GM06990 (cell line): ENCODE measurements at regions not wholly inside any gene's neighbourhood (a gene's known extent, or its start where the extent isn't known, plus 50 kb on each side); places are given as distances from the start of the nearest gene placed in this dataset.

Experiments used
- DNase-seq: peaks from one replicate; pipeline ENCODE4 v3.0.0-alpha.2; 2011; ENCODE audit not compliant: insufficient read length; ENCODE audit errors: extremely low read depth
- H3K27me3 ChIP-seq: replicated peaks from 2 replicates; pipeline ENCODE4 v1.6.0; 2011; ENCODE audit warnings: low read length; ENCODE audit not compliant: control insufficient read depth, insufficient read depth
- H3K36me3 ChIP-seq: 2 replicates; pipeline ENCODE4 v1.5.1; 2011; ENCODE audit warnings: low read length; ENCODE audit not compliant: control insufficient read depth, insufficient read depth
- H3K4me3 ChIP-seq: replicated peaks from 2 replicates; pipeline ENCODE4 v1.5.1; 2011; ENCODE audit warnings: low read depth, mild to moderate bottlenecking, control low read depth, low read length
- TF ChIP-seq, protein P1 (sequence below): IDR thresholded peaks from 2 replicates; pipeline ENCODE4 v1.5.1; 2011; ENCODE audit warnings: low read length, control low read depth, mild to moderate bottlenecking, inconsistent platforms; ENCODE audit not compliant: insufficient read depth, poor library complexity, severe bottlenecking

DNA sequence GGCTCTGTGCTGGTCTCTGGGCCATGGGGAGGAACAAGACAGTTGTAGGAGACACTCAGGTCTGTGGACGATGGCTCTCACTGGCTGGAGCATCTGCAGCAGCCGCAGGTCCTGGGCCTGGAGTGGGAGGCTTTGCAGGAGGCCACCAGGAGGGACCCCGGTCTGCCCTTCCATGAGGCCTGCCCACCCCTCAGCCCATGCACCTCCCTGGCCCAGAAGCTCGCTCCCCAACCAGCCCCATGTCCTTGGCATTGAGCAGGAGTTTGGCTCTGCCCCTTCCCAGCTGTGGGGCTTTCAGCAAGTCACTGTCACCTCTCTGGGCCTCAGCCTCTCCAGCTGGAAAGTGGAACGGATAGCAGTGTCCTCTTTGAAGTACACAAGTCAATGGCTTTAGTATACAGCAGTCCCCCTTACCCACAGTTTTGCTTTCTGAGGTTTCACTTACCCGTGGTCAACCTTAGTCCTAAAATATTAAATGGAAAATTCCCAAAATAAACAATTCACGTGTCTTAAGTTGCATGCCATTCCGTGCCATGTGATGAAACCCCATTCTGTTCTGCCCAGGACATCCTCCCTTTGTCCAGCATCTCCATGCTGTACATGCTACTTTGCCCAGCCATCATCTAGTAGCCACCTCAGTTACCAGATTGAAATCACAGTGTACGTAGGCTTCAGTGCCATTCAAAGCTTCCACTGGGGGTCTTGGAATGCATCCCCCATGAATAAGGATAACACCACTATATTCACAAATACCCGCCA, 104.0 kb downstream of the CPZ start:
- Histone ChIP-seq H3K4me3 (no peak overlapping the region), H3K27me3 (no peaks in the 10 kb centered on the region; the same call in 1 of the 2 replicates), H3K36me3 (no peaks in the 10 kb centered on the region)
- DNase-seq, result no peak
- TF ChIP-seq, protein P1, sequence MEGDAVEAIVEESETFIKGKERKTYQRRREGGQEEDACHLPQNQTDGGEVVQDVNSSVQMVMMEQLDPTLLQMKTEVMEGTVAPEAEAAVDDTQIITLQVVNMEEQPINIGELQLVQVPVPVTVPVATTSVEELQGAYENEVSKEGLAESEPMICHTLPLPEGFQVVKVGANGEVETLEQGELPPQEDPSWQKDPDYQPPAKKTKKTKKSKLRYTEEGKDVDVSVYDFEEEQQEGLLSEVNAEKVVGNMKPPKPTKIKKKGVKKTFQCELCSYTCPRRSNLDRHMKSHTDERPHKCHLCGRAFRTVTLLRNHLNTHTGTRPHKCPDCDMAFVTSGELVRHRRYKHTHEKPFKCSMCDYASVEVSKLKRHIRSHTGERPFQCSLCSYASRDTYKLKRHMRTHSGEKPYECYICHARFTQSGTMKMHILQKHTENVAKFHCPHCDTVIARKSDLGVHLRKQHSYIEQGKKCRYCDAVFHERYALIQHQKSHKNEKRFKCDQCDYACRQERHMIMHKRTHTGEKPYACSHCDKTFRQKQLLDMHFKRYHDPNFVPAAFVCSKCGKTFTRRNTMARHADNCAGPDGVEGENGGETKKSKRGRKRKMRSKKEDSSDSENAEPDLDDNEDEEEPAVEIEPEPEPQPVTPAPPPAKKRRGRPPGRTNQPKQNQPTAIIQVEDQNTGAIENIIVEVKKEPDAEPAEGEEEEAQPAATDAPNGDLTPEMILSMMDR, result no peak

DNA sequence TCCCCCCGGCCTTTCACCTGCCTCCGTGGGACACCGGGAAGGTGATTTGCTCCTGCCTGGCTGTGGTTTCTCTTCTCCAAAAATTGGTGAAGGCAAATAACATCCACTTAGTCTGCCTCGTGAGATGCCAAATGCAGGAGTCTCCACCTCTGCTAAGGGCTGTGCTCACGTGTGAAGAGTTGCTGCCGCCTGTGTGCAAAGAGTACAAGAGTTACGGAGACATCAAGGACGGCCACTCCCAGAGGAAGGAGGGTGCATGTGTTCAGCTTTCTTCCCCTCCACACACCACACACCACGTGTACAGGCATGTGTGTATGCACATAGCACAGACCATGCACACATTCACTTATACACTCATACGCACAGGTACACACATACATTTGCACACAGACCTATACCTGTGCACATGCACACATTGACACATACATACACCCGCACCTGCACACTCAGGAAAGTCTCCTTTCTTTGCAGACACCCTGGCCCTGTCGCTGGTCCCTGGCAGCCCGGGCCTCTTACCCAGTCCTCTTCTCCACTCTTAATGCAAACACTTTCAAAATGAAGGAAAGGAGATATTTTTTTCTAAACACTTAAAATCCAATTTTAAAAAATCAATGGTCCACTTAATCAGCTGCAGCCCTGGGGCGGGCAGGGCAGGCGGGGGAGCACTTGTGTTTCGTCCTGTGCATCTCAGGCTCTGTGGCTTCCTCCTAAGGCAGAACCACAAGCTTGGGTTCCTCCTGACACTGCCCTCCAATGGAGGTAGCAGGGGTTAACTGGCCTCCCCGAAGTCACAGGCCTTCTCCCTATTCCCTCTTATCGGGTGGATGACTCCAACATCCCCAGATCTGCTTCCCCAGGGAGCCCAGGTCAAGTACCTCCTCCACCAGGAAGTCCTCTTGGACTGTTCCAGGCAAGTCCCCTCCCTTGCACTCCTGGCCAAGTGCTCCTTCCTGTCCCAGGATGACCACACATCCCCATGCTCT, 103.0 kb downstream of the CPZ start:
- no peak overlapping the region for H3K4me3 ChIP-seq
- no peak for DNase-seq
- no peaks in the 10 kb centered on the region; the same call in 1 of the 2 replicates for H3K27me3 ChIP-seq
- H3K36me3 ChIP-seq, result no peaks in the 10 kb centered on the region
- TF ChIP-seq, protein P1, result no peak

DNA sequence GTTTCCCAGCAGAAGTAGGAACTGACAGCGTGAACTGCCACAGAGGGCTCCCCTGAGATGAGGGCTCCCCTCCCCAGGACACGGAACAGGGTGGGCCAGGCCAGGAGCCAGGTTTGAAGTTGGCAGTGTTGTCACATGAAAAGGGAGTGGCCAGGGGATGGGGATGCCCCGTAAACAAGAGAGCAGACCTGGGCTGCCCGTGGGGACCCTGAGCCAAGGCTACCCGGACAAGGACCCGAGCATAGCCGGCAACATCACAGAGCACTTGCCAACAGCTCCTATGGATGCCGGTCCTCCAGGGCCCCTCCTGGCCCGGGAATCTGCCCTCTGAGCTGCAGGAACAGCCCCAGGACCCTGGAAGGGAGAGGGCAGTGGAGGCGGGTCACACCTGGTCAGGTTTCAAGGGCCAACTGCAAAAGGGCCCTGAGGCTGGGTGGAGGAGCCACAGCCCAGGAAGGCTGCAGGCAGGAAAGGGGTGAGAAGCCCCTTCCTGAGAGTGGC, 102.1 kb downstream of the CPZ start:
- TF ChIP-seq, protein P1, result no peak
- no peaks in the 10 kb centered on the region; the same call in 1 of the 2 replicates for H3K27me3 ChIP-seq
- H3K36me3 ChIP-seq, result no peaks in the 10 kb centered on the region
- DNase-seq, result no peak
- H3K4me3 ChIP-seq, result no peak overlapping the region

DNA sequence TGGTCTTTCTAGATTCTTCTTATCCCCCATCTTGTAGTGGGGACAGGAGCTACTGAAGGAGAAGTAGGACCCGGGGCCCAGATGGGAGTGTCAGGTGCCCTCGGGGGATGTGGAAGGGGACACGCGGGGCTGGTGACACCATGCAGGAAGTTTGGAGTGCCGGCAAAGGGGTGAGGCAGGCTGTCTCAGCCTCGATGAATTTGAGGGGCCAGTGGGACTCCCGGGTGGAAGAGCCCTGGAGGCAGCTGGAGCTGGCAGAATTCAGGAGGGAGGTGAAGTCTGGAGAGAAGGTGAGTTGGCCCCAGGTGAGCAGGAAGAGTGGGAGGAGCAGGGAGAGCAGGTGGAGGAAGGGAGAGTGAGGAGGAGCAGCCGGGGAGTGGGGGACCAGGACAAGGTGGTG, 101.7 kb downstream of the CPZ start:
- Histone ChIP-seq H3K36me3 (no peaks in the 10 kb centered on the region), H3K4me3 (no peak overlapping the region), H3K27me3 (no peaks in the 10 kb centered on the region; the same call in 1 of the 2 replicates)
- no peak for DNase-seq
- TF ChIP-seq, protein P1, result no peak

DNA sequence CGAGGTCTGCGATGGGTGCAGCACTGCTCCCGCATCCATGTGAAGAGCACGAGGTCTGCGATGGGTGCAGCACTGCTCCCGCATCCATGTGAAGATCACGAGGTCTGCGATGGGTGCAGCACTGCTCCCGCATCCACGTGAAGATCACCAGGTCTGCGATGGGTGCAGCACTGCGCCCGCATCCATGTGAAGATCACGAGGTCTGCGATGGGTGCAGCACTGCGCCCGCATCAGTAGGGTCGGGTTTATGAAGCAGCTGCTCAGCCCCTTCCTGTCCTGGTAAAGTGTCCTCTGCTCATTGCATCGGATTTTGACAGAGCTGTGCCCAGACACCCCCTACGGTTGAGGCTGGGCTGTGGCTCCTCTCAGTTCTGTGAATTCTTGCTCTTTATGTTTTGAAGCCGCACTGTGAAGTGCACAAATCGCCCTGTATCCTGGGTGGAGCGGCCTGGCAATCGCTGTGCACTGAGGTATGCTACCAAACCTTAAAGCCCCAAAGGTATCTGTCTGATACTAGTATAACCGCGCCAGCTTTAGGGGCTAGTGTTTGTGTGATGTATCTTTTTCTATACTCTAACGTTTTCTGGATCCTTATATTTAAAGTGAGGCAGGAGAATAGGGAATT, 98.7 kb downstream of the CPZ start:
- TF ChIP-seq, protein P1, result no peak
- no peaks in the 10 kb centered on the region for H3K36me3 ChIP-seq
- H3K27me3 ChIP-seq, result no peaks in the 10 kb centered on the region; the same call in 1 of the 2 replicates
- no peak for DNase-seq
- H3K4me3 ChIP-seq, result no peak overlapping the region
